ENCODE measurements at regions not wholly inside any gene's neighbourhood (a gene's known extent, or its start where the extent isn't known, plus 50 kb on each side); places are given as distances from the start of the nearest gene placed in this dataset.

DNA sequence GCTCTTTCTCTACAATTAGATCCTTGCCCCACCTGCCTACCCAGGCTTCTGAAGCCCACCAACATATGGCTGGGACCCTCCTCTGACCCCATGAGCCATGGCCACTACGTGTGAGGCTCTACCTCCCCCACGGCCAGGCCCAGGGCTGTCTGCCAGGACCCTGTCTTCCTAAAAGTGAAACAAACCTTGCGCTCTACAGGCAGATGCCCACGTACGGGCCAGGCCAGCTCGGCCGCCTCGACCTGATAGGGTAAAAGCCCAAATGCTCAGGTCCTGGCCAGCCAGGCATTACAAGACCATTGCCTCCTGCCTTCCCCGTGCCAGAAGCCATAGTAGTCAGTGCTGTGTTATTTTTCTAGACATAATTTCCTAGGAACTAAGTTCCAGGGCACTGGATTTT, 1496.4 kb downstream of the BRD1 start:
- H3K9me3 ChIP-seq (ENCODE audit: control insufficient read depth, insufficient read depth, low read depth, low read length), result no peaks in the 10 kb centered on the region
- no peaks in the 10 kb centered on the region for H3K4me1 ChIP-seq (ENCODE audit: control insufficient read depth, insufficient read depth, low read length)
- intact Hi-C loops (cut with micrococcal nuclease; ENCODE audit: unreplicated experiment) (no loop called here), in situ Hi-C loops (cut with HindIII; ENCODE audit: low pct_unique_long_range_greater_than_20kb, low sequenced_read_pairs) (no loop called here)
- DNase-seq (ENCODE audit: low read depth, low spot score) (no peak), ATAC-seq (no peak)
- no TSS peak for BruUV-seq (replicated peaks)
- ChIA-PET CTCF (no interaction called here), POLR2A (no interaction called here)
- TF ChIP-seq REST (IDR thresholded peaks at IDR 0.05; ENCODE audit: insufficient read depth in 1 of 2, low read depth in 2 of 2, low read length in 1 of 2), result no peak
- no peak for TF ChIP-seq SIN3A (IDR thresholded peaks at IDR 0.05; ENCODE audit: borderline replicate concordance, insufficient read depth, low read depth, low read length)
- TF ChIP-seq, protein P1, sequence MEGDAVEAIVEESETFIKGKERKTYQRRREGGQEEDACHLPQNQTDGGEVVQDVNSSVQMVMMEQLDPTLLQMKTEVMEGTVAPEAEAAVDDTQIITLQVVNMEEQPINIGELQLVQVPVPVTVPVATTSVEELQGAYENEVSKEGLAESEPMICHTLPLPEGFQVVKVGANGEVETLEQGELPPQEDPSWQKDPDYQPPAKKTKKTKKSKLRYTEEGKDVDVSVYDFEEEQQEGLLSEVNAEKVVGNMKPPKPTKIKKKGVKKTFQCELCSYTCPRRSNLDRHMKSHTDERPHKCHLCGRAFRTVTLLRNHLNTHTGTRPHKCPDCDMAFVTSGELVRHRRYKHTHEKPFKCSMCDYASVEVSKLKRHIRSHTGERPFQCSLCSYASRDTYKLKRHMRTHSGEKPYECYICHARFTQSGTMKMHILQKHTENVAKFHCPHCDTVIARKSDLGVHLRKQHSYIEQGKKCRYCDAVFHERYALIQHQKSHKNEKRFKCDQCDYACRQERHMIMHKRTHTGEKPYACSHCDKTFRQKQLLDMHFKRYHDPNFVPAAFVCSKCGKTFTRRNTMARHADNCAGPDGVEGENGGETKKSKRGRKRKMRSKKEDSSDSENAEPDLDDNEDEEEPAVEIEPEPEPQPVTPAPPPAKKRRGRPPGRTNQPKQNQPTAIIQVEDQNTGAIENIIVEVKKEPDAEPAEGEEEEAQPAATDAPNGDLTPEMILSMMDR (IDR thresholded peaks at IDR 0.05), result no peak
- TF ChIP-seq POLR2AphosphoS5 (IDR thresholded peaks at IDR 0.05; ENCODE audit: low read depth, low read length), result no peak
- TF ChIP-seq TCF7L2 (IDR thresholded peaks at IDR 0.05; ENCODE audit: low read depth, low read length), result no peak
- no peaks in the 10 kb centered on the region for H3K36me3 ChIP-seq (ENCODE audit: control insufficient read depth, insufficient read depth, low read length)
- no peak overlapping the region for H3K4me3 ChIP-seq (ENCODE audit: low read depth in 2 of 2, low read length in 2 of 2)
- no peak overlapping the region for H3K27ac ChIP-seq (ENCODE audit: low read length)
- H3K27me3 ChIP-seq (ENCODE audit: control insufficient read depth, insufficient read depth, low read length), result no peaks in the 10 kb centered on the region

DNA sequence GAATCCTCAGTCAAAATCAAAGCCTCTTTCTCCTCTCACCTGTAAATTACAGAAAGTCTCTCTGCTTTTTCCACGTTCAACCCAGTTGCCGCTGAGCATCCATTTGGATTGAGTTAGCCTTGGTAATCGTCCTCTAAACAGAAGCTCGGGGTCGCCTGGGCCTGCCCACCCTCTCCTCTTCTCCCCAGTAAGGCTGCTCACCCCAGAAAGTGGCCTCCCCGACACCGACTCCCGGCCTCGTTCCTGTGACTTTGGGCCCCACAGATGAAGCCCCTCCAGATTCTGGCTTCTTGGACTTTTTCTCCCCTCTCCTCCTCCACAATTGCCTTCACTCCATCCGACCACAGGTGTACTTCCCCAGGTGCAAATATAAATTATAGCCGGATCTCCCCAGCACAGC, 1500.0 kb downstream of the BRD1 start:
- Histone ChIP-seq H3K4me1 (ENCODE audit: control insufficient read depth, insufficient read depth, low read length) (no peaks in the 10 kb centered on the region), H3K27ac (ENCODE audit: low read length) (no peak overlapping the region), H3K9me3 (ENCODE audit: control insufficient read depth, insufficient read depth, low read depth, low read length) (no peaks in the 10 kb centered on the region), H3K4me3 (ENCODE audit: low read depth in 2 of 2, low read length in 2 of 2) (no peak overlapping the region), H3K27me3 (ENCODE audit: control insufficient read depth, insufficient read depth, low read length) (no peaks in the 10 kb centered on the region), H3K36me3 (ENCODE audit: control insufficient read depth, insufficient read depth, low read length) (no peaks in the 10 kb centered on the region)
- DNase-seq (ENCODE audit: low read depth, low spot score) (no peak), ATAC-seq (no peak)
- intact Hi-C loops (cut with micrococcal nuclease; ENCODE audit: unreplicated experiment), result no loop called here
- ChIA-PET POLR2A (no interaction called here), CTCF (no interaction called here)
- BruUV-seq (replicated peaks), result no TSS peak
- in situ Hi-C loops (cut with HindIII; ENCODE audit: low pct_unique_long_range_greater_than_20kb, low sequenced_read_pairs), result no loop called here
- no peak for TF ChIP-seq POLR2AphosphoS5 (IDR thresholded peaks at IDR 0.05; ENCODE audit: low read depth, low read length)
- TF ChIP-seq REST (IDR thresholded peaks at IDR 0.05; ENCODE audit: insufficient read depth in 1 of 2, low read depth in 2 of 2, low read length in 1 of 2), result no peak
- TF ChIP-seq SIN3A (IDR thresholded peaks at IDR 0.05; ENCODE audit: borderline replicate concordance, insufficient read depth, low read depth, low read length), result no peak
- TF ChIP-seq TCF7L2 (IDR thresholded peaks at IDR 0.05; ENCODE audit: low read depth, low read length), result no peak
- TF ChIP-seq, protein P1 (IDR thresholded peaks at IDR 0.05), result no peak

Data from Panc1 (cell line).